Upper lobe of left lung (tissue), 6 donors: ENCODE measurements at regions not wholly inside any gene's neighbourhood (a gene's known extent, or its start where the extent isn't known, plus 50 kb on each side); places are given as distances from the start of the nearest gene placed in this dataset.

Experiments used
- ATAC-seq, 2 donors: fragments of 200-7000 bp; cut with Tn5 transposase; one replicate each; pipeline ENCODE4 v1.9.1; 2022; ENCODE audit warnings: mild to moderate bottlenecking in 2 of 2, moderate library complexity in 2 of 2; ENCODE audit not compliant: low FRiP score in 2 of 2
- DNase-seq, 2 donors: peaks; one replicate each; pipeline ENCODE4 v3.0.0-alpha.2; 2019 to 2020
- H3K27ac ChIP-seq, 4 donors: fragments of 200-600 bp; sonication (generic); one replicate each; pipeline ENCODE4 v1.5.1; 2016 to 2019
- H3K27me3 ChIP-seq, 4 donors: fragments of 200-600 bp; sonication (generic); one replicate each; pipeline ENCODE4 v1.5.1; 2017 to 2019
- H3K36me3 ChIP-seq, 4 donors: fragments of 200-600 bp; sonication (generic); one replicate each; pipeline ENCODE4 v1.5.1; 2016 to 2019
- H3K4me1 ChIP-seq, 4 donors: fragments of 200-600 bp; sonication (generic); one replicate each; pipeline ENCODE4 v1.5.1; 2018 to 2019
- H3K4me3 ChIP-seq, 4 donors: fragments of 200-600 bp; sonication (generic); one replicate each; pipeline ENCODE4 v1.5.1; 2017 to 2019; ENCODE audit warnings: mild to moderate bottlenecking in 2 of 4, moderate library complexity in 1 of 4
- H3K9me3 ChIP-seq, 4 donors: fragments of 200-600 bp; sonication (generic); one replicate each; pipeline ENCODE4 v1.5.1; 2018 to 2019
- CTCF ChIP-seq, 6 experiments: fragments of 450-650 bp in 4 of 6; fragments of 200-600 bp in 2 of 6; sonication (generic) in 2 of 6; IDR thresholded peaks; one replicate each; pipeline ENCODE4 v1.5.1; 2016 to 2019; ENCODE audit warnings: antibody characterized with exemption in 6 of 6
- EP300 ChIP-seq, 4 donors: sonication (generic); formaldehyde crosslinking; IDR thresholded peaks; one replicate each; pipeline ENCODE4 v1.5.1; 2017; ENCODE audit warnings: antibody characterized with exemption in 4 of 4, control low read depth in 2 of 4
- POLR2A ChIP-seq, 4 donors: fragments of 450-650 bp; IDR thresholded peaks; one replicate each; pipeline ENCODE4 v1.5.1; 2016 to 2017; ENCODE audit warnings: antibody characterized with exemption in 4 of 4, mild to moderate bottlenecking in 2 of 4
- POLR2AphosphoS5 ChIP-seq, 2 donors: sonication (generic); formaldehyde crosslinking; IDR thresholded peaks; one replicate each; pipeline ENCODE4 v1.5.1; 2017; ENCODE audit warnings: antibody characterized with exemption in 2 of 2
- WGBS, 2 donors: methylation state at CpG; one replicate each; pipeline ENCODE4 v1.1.5; 2017 to 2018; 5-methylcytosine and 5-hydroxymethylcytosine counted together
- donor health status: DM: no; HTN: no; CAD: no; lungs with moderate emphysema.
- donor health status: DM: no; HTN: yes; CAD: no; lungs with severe emphysema.

- 84 to 89% methylated on average over 12 of the region's 12 CpGs for WGBS, 2 donors
- peaks cover 0 to 22% (median 8%) of the 10 kb centered on the region in 4 donors for H3K4me1 ChIP-seq
- TF ChIP-seq CTCF (IDR thresholded peaks at IDR 0.05) (no peak), EP300 (IDR thresholded peaks at IDR 0.05) (no peak), POLR2A (IDR thresholded peaks at IDR 0.05) (no peak), POLR2AphosphoS5 (IDR thresholded peaks at IDR 0.05) (no peak)
- H3K4me3 ChIP-seq, result no peak overlapping the region
- DNase-seq, result no peak
- no peak for ATAC-seq
- no peaks in the 10 kb centered on the region for H3K36me3 ChIP-seq
- H3K9me3 ChIP-seq, result no peaks in the 10 kb centered on the region
- no peak overlapping the region for H3K27ac ChIP-seq
- no peaks in the 10 kb centered on the region for H3K27me3 ChIP-seq
Measured at GRCh38 chr17:37830151-37830993, 85.5 kb upstream of the HNF1B start.

GRCh38 chr17:37829592-37830123 is 84.8 kb upstream of the HNF1B start:
- no peak for DNase-seq
- ATAC-seq, result no peak
- H3K4me3 ChIP-seq, result no peak overlapping the region
- no peak for TF ChIP-seq POLR2AphosphoS5 (IDR thresholded peaks at IDR 0.05)
- no peaks in the 10 kb centered on the region for H3K36me3 ChIP-seq
- 50 to 65% methylated on average over 5 of the region's 5 CpGs for WGBS, 2 donors
- no peak overlapping the region for H3K27ac ChIP-seq
- no peaks in the 10 kb centered on the region for H3K9me3 ChIP-seq
- no peaks in the 10 kb centered on the region for H3K27me3 ChIP-seq
- H3K4me1 ChIP-seq, result peaks cover 0 to 22% (median 8%) of the 10 kb centered on the region in 4 donors

GRCh38 chr17:37828651-37829124 is 83.8 kb upstream of the HNF1B start:
- DNase-seq, result peak in 1 of 2 donors; percentile 48
- 27 to 34% methylated on average over 5 of the region's 5 CpGs for WGBS, 2 donors
- no peaks in the 10 kb centered on the region for H3K9me3 ChIP-seq
- TF ChIP-seq EP300 (IDR thresholded peaks at IDR 0.05) (no peak), CTCF (IDR thresholded peaks at IDR 0.05) (no peak), POLR2A (IDR thresholded peaks at IDR 0.05) (no peak), POLR2AphosphoS5 (IDR thresholded peaks at IDR 0.05) (no peak)
- no peaks in the 10 kb centered on the region for H3K36me3 ChIP-seq
- peak in 1 of 2 donors; percentile 27 for ATAC-seq
- H3K4me1 ChIP-seq, result peaks cover 0 to 22% (median 8%) of the 10 kb centered on the region in 4 donors
- no peak overlapping the region for H3K27ac ChIP-seq
- no peak overlapping the region for H3K4me3 ChIP-seq
- H3K27me3 ChIP-seq, result no peaks in the 10 kb centered on the region

GRCh38 chr17:37827905-37828650 is 83.2 kb upstream of the HNF1B start:
- no peak for TF ChIP-seq POLR2AphosphoS5 (IDR thresholded peaks at IDR 0.05)
- TF ChIP-seq EP300 (IDR thresholded peaks at IDR 0.05), result no peak
- no peak for TF ChIP-seq CTCF (IDR thresholded peaks at IDR 0.05)
- Histone ChIP-seq H3K36me3 (no peaks in the 10 kb centered on the region), H3K27me3 (no peaks in the 10 kb centered on the region), H3K4me3 (no peak overlapping the region), H3K9me3 (no peaks in the 10 kb centered on the region), H3K4me1 (peaks cover 0 to 22% (median 8%) of the 10 kb centered on the region in 4 donors), H3K27ac (no peak overlapping the region)
- 69 to 74% methylated on average over 3 to 5 of the region's 5 CpGs for WGBS, 2 donors
- ATAC-seq (no peak), DNase-seq (no peak)
